PC-9 (cell line): ENCODE measurements at regions not wholly inside any gene's neighbourhood (a gene's known extent, or its start where the extent isn't known, plus 50 kb on each side); places are given as distances from the start of the nearest gene placed in this dataset.

Source experiments
- BruUV-seq: library from RNA; stranded (reverse); fragments of 400-500 nt; replicated peaks from 2 replicates; lab custom pipeline; 2021; lab: Mats Ljungman, UMichigan
- CTCF ChIA-PET: fragments of 300-600 bp; sonication (Branson Sonifier 250); formaldehyde crosslinking; loops from one replicate; lab custom pipeline; 2022; ENCODE audit warnings: antibody characterized with exemption; lab: Charles Lee
- POLR2A ChIA-PET: fragments of 300-600 bp; sonication (Branson Sonifier 250); formaldehyde crosslinking; loops from one replicate; lab custom pipeline; 2022; ENCODE audit warnings: antibody characterized with exemption; ENCODE audit not compliant: unreplicated experiment; lab: Charles Lee
- DNase-seq, 2 experiments: peaks; one replicate each; pipeline versions ENCODE4 v3.0.0 to v3.0.0-alpha.2; 2015 to 2022; ENCODE audit warnings: mixed read lengths in 1 of 2
- H2AFZ ChIP-seq: fragments of 200-600 bp; sonication (generic); 2 replicates; pipeline ENCODE4 v1.8.1; 2017; ENCODE audit warnings: antibody characterized with exemption
- H3F3A ChIP-seq: fragments of 200-600 bp; sonication (generic); 2 replicates; pipeline ENCODE4 v1.8.1; 2017; ENCODE audit warnings: antibody characterized with exemption, mild to moderate bottlenecking, low read depth; ENCODE audit not compliant: insufficient read depth
- H3K27ac ChIP-seq: fragments of 200-600 bp; sonication (generic); 2 replicates; pipeline ENCODE4 v1.6.1; 2016; ENCODE audit warnings: mixed run types
- H3K27me3 ChIP-seq: fragments of 200-600 bp; sonication (generic); 2 replicates; pipeline ENCODE4 v1.6.1; 2016; ENCODE audit warnings: low read depth, mixed run types; ENCODE audit not compliant: insufficient read depth
- H3K36me3 ChIP-seq: fragments of 200-600 bp; sonication (generic); 2 replicates; pipeline ENCODE4 v1.6.1; 2016; ENCODE audit warnings: low read depth, mixed run types
- H3K4me1 ChIP-seq: fragments of 200-600 bp; sonication (generic); replicated peaks from 2 replicates; pipeline ENCODE4 v1.6.1; 2016; ENCODE audit warnings: mixed run types; ENCODE audit not compliant: insufficient read depth
- H3K4me2 ChIP-seq: fragments of 200-600 bp; sonication (generic); 2 replicates; pipeline ENCODE4 v1.6.1; 2017; ENCODE audit warnings: mixed run types
- H3K4me3 ChIP-seq: fragments of 200-600 bp; sonication (generic); 2 replicates; pipeline ENCODE4 v1.6.1; 2016; ENCODE audit warnings: mixed run types
- H3K79me2 ChIP-seq: fragments of 200-600 bp; sonication (generic); 2 replicates; pipeline ENCODE4 v1.6.1; 2017; ENCODE audit warnings: low read depth, mixed run types
- H3K9me2 ChIP-seq: fragments of 200-600 bp; sonication (generic); 2 replicates; pipeline ENCODE4 v1.8.1; 2017; ENCODE audit warnings: mild to moderate bottlenecking; ENCODE audit not compliant: insufficient read depth
- H3K9me3 ChIP-seq: fragments of 200-600 bp; sonication (generic); 2 replicates; pipeline ENCODE4 v1.8.1; 2016; ENCODE audit warnings: low read depth; ENCODE audit not compliant: insufficient read depth
- H4K20me1 ChIP-seq: fragments of 200-600 bp; sonication (generic); 2 replicates; pipeline ENCODE4 v1.8.1; 2017; ENCODE audit not compliant: insufficient read depth
- EZH2 ChIP-seq: fragments of 200-600 bp; sonication (generic); IDR thresholded peaks from 2 replicates; pipeline ENCODE4 v1.8.0; 2017; ENCODE audit warnings: antibody characterized with exemption, low read depth
- intact Hi-C: fragments of 100-400 bp; cut with micrococcal nuclease; formaldehyde crosslinking; loops from one replicate; pipeline ENCODE4 v1.10.0; 2022; ENCODE audit not compliant: unreplicated experiment
- TF ChIP-seq, protein P1 (sequence below): fragments of 200-600 bp; sonication (generic); conservative IDR thresholded peaks from 2 replicates; pipeline ENCODE4 v1.6.1; 2017; ENCODE audit warnings: mixed run types, antibody characterized with exemption, mild to moderate bottlenecking, moderate library complexity

DNA sequence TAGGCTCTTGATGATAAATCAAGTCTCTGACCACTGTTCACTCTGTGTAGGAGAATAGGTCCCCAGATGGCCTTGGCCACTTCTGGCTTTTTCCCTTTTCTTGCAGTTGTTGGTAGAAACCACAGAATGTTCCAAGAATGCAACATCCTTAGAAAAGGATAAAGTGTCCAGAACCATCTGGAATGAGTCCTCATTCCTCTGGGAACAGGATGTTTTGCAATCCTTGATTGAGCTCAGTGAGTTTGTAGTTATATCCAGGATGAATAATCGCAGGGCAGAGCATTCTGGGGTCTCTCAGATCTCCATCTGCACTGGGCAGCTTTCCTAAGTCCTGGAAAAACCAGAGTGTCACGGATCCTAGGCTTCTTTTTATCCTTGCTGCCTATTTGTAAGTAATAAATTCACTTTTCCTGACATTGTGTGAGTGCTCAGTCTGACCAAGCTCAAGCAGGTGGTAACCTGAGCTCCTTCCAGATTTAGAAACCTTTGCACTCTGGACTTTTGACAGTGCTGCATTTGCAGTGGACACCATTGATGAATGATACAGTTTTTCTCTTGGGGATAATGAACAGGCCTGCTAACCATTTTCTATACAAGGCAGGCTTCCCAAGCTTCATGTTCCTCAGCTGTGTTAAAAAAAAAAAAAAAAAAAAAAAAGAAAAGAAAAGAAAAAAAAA is 1028.6 kb downstream of the OTOL1 start:
- no peaks in the 10 kb centered on the region for H3F3A ChIP-seq
- no TSS peak for BruUV-seq
- ChIA-PET POLR2A (no interaction called here), CTCF (no interaction called here)
- TF ChIP-seq, protein P1, sequence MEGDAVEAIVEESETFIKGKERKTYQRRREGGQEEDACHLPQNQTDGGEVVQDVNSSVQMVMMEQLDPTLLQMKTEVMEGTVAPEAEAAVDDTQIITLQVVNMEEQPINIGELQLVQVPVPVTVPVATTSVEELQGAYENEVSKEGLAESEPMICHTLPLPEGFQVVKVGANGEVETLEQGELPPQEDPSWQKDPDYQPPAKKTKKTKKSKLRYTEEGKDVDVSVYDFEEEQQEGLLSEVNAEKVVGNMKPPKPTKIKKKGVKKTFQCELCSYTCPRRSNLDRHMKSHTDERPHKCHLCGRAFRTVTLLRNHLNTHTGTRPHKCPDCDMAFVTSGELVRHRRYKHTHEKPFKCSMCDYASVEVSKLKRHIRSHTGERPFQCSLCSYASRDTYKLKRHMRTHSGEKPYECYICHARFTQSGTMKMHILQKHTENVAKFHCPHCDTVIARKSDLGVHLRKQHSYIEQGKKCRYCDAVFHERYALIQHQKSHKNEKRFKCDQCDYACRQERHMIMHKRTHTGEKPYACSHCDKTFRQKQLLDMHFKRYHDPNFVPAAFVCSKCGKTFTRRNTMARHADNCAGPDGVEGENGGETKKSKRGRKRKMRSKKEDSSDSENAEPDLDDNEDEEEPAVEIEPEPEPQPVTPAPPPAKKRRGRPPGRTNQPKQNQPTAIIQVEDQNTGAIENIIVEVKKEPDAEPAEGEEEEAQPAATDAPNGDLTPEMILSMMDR: no peak
- H4K20me1 ChIP-seq: no peaks in the 10 kb centered on the region
- H2AFZ ChIP-seq: no peak overlapping the region
- DNase-seq: no peak
- intact Hi-C loops: no loop called here
- H3K27me3 ChIP-seq: no peaks in the 10 kb centered on the region
- no peak overlapping the region for H3K27ac ChIP-seq
- H3K9me2 ChIP-seq: no peaks in the 10 kb centered on the region; the same call in 1 of the 2 replicates
- no peak overlapping the region for H3K4me2 ChIP-seq
- no peaks in the 10 kb centered on the region for H3K36me3 ChIP-seq
- no peak overlapping the region for H3K4me3 ChIP-seq
- no peaks in the 10 kb centered on the region for H3K4me1 ChIP-seq
- no peaks in the 10 kb centered on the region for H3K9me3 ChIP-seq
- H3K79me2 ChIP-seq: no peaks in the 10 kb centered on the region

DNA sequence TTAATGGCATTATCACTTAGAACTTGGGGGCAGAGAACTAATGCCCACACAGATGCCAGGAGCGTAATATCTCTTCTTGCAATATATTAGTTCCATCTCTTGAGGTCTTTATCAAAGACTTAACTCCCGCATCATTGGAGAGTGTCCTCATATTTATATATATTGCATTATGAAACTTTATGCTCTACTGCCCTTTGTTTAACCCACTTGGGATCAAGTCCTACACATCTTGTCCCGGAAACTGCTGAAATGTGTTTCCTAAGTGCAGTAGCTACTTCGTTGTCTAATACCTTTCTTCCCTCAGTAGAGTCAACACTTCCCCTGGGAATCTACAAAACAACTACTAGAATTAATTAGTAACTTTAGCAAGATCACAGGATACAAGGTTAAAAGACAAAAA is 1029.2 kb downstream of the OTOL1 start:
- H3K79me2 ChIP-seq: no peaks in the 10 kb centered on the region
- ChIA-PET POLR2A (no interaction called here), CTCF (no interaction called here)
- no peaks in the 10 kb centered on the region for H3K9me3 ChIP-seq
- intact Hi-C loops: no loop called here
- DNase-seq: no peak
- no peaks in the 10 kb centered on the region for H3F3A ChIP-seq
- H4K20me1 ChIP-seq: no peaks in the 10 kb centered on the region
- no peaks in the 10 kb centered on the region; the same call in 1 of the 2 replicates for H3K9me2 ChIP-seq
- no peaks in the 10 kb centered on the region for H3K36me3 ChIP-seq
- no TSS peak for BruUV-seq
- H3K27me3 ChIP-seq: no peaks in the 10 kb centered on the region
- H3K27ac ChIP-seq: no peak overlapping the region
- H2AFZ ChIP-seq: no peak overlapping the region
- no peak overlapping the region for H3K4me2 ChIP-seq
- no peak overlapping the region for H3K4me3 ChIP-seq
- no peaks in the 10 kb centered on the region for H3K4me1 ChIP-seq
- TF ChIP-seq, protein P1: no peak
- no peak for TF ChIP-seq EZH2

DNA sequence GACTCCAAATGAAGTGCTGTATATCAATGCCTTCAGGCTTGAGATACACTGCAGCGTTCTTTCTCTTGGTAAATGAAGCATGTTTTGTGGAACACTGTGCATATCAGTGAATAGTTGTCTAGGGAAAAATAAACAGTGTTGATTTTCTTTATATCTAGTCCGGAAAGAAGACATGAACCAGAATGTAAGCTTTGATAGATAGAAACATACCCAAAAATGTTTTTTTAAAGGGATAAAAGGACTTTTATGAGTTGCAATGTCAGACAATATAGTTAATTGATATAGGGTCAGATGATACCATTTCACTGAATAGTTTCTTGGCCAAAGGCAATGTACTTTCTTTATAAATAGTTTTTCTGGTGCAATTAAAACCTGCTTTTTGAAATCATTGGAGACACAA is 1037.8 kb downstream of the OTOL1 start:
- DNase-seq: no peak
- intact Hi-C loops: no loop called here
- Histone ChIP-seq H3K27me3 (no peaks in the 10 kb centered on the region), H3K4me1 (no peaks in the 10 kb centered on the region), H3K79me2 (no peaks in the 10 kb centered on the region), H3K27ac (no peak overlapping the region), H3K4me3 (no peak overlapping the region), H3F3A (no peaks in the 10 kb centered on the region), H3K9me3 (no peaks in the 10 kb centered on the region), H3K9me2 (no peaks in the 10 kb centered on the region), H4K20me1 (no peaks in the 10 kb centered on the region), H2AFZ (no peak overlapping the region), H3K36me3 (no peaks in the 10 kb centered on the region), H3K4me2 (no peak overlapping the region)
- BruUV-seq: no TSS peak
- TF ChIP-seq EZH2: no peak
- TF ChIP-seq, protein P1: no peak
- ChIA-PET CTCF (interaction anchor here (0.6 kb wide), 1 partner anchor 36 kb away, joined by 6 read pairs; no protein-coding TSS in a partner anchor), POLR2A (interaction anchor here (0.6 kb wide), 1 partner anchor 498 kb away, joined by 3 read pairs; no protein-coding TSS in a partner anchor)
